RWPE2 (cell line): ENCODE measurements at regions not wholly inside any gene's neighbourhood (a gene's known extent, or its start where the extent isn't known, plus 50 kb on each side); places are given as distances from the start of the nearest gene placed in this dataset.

Experiments used
- ATAC-seq: fragments of 200-7000 bp; cut with Tn5 transposase; 3 replicates; pipeline ENCODE4 v1.9.1; 2021; ENCODE audit warnings: low read depth
- DNase-seq: peaks from one replicate; pipeline ENCODE4 v3.0.0-alpha.2; 2020; ENCODE audit warnings: low spot score
- H3K27ac ChIP-seq: fragments of 450-650 bp; 2 replicates; pipeline ENCODE4 v1.5.1; 2017; ENCODE audit warnings: mild to moderate bottlenecking; ENCODE audit not compliant: poor library complexity, severe bottlenecking
- H3K27me3 ChIP-seq: fragments of 250-450 bp; sonication (Bioruptor Pico); 2 replicates; pipeline ENCODE4 v1.5.1; 2021; ENCODE audit warnings: mild to moderate bottlenecking, moderate library complexity; ENCODE audit not compliant: insufficient read depth, poor library complexity, severe bottlenecking
- H3K36me3 ChIP-seq: fragments of 250-450 bp; sonication (Bioruptor Pico); 2 replicates; pipeline ENCODE4 v1.5.1; 2020; ENCODE audit warnings: low read depth, mild to moderate bottlenecking, moderate library complexity
- H3K4me1 ChIP-seq: fragments of 250-450 bp; sonication (Bioruptor Pico); 2 replicates; pipeline ENCODE4 v1.5.1; 2021; ENCODE audit warnings: mild to moderate bottlenecking, moderate library complexity; ENCODE audit not compliant: insufficient read depth, poor library complexity, severe bottlenecking
- H3K4me3 ChIP-seq: fragments of 250-450 bp; sonication (Bioruptor Pico); 2 replicates; pipeline ENCODE4 v1.5.1; 2021; ENCODE audit warnings: mild to moderate bottlenecking, moderate library complexity; ENCODE audit not compliant: severe bottlenecking
- H3K9me3 ChIP-seq: fragments of 250-450 bp; sonication (Bioruptor Pico); 2 replicates; pipeline ENCODE4 v1.5.1; 2021; ENCODE audit warnings: mild to moderate bottlenecking, moderate library complexity; ENCODE audit not compliant: severe bottlenecking
- TF ChIP-seq, protein P1 (sequence below): fragments of 450-650 bp; IDR thresholded peaks from one replicate; pipeline ENCODE4 v1.5.1; 2017; ENCODE audit warnings: mild to moderate bottlenecking, moderate library complexity; ENCODE audit not compliant: poor library complexity, severe bottlenecking

- no peak for ATAC-seq
- TF ChIP-seq, protein P1, sequence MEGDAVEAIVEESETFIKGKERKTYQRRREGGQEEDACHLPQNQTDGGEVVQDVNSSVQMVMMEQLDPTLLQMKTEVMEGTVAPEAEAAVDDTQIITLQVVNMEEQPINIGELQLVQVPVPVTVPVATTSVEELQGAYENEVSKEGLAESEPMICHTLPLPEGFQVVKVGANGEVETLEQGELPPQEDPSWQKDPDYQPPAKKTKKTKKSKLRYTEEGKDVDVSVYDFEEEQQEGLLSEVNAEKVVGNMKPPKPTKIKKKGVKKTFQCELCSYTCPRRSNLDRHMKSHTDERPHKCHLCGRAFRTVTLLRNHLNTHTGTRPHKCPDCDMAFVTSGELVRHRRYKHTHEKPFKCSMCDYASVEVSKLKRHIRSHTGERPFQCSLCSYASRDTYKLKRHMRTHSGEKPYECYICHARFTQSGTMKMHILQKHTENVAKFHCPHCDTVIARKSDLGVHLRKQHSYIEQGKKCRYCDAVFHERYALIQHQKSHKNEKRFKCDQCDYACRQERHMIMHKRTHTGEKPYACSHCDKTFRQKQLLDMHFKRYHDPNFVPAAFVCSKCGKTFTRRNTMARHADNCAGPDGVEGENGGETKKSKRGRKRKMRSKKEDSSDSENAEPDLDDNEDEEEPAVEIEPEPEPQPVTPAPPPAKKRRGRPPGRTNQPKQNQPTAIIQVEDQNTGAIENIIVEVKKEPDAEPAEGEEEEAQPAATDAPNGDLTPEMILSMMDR: no peak
- Histone ChIP-seq H3K9me3 (no peaks in the 10 kb centered on the region), H3K4me3 (no peak overlapping the region), H3K27ac (no peak overlapping the region), H3K36me3 (no peaks in the 10 kb centered on the region), H3K4me1 (no peaks in the 10 kb centered on the region), H3K27me3 (no peaks in the 10 kb centered on the region)
- no peak for DNase-seq
These were observed 345.9 kb upstream of the SMIM30 start for GRCh38 chr7:113464096-113464855.

DNA sequence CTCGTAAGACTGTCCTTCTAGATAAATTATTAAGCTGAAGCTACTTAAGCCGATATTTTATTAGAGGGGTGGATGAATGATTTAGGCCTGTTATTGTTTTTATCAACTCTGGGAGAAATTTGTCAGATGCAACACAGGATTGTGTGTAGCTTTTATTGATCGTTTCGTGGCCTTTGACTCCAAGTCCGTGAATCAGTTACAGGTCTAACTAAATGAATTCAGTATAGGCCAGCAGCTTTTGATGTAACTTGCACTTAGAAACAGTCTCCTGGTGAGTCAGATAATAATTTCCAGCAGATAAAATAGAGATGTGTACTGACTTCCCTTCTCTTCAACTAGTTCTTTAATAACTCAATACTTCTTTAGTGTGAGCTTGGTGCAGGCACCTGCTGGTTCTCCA, 341.7 kb upstream of the SMIM30 start:
- TF ChIP-seq, protein P1: no peak
- Histone ChIP-seq H3K27me3 (no peaks in the 10 kb centered on the region), H3K4me3 (no peak overlapping the region), H3K36me3 (no peaks in the 10 kb centered on the region), H3K27ac (no peak overlapping the region), H3K4me1 (no peaks in the 10 kb centered on the region), H3K9me3 (no peaks in the 10 kb centered on the region)
- no peak for ATAC-seq
- DNase-seq: no peak

GRCh38 chr7:113456533-113456932, 338.2 kb upstream of the SMIM30 start:
- no peak overlapping the region for H3K4me3 ChIP-seq
- no peak for DNase-seq
- no peaks in the 10 kb centered on the region for H3K9me3 ChIP-seq
- TF ChIP-seq, protein P1: no peak
- H3K36me3 ChIP-seq: no peaks in the 10 kb centered on the region
- H3K4me1 ChIP-seq: no peaks in the 10 kb centered on the region
- ATAC-seq: no peak
- H3K27ac ChIP-seq: no peak overlapping the region
- H3K27me3 ChIP-seq: peaks cover 7% of the 10 kb centered on the region

GRCh38 chr7:113454597-113455169, 336.3 kb upstream of the SMIM30 start:
- peaks cover 7% of the 10 kb centered on the region for H3K27me3 ChIP-seq
- no peak for ATAC-seq
- DNase-seq: no peak
- H3K9me3 ChIP-seq: no peaks in the 10 kb centered on the region
- H3K4me3 ChIP-seq: no peak overlapping the region
- H3K36me3 ChIP-seq: no peaks in the 10 kb centered on the region
- H3K4me1 ChIP-seq: no peaks in the 10 kb centered on the region
- TF ChIP-seq, protein P1: no peak
- H3K27ac ChIP-seq: no peak overlapping the region

DNA sequence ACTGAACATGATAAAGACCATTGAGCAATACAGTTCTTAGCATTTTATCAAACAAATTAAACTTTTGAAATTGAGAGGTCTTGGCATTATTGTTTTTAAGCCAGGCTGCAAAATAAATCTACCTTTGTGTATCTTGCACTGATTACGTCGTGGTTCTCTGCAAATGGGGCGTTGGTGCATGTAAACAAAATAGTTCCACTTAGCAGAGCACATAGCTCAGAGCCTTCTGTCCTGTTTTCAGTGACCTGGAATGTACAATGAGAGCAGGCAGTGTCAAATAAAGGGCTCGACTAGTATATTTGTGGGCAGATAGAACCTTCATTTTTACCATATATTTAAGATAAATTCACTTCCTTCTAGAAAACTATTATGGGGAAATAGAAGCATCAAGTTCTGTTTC, 333.9 kb upstream of the SMIM30 start:
- Histone ChIP-seq H3K36me3 (no peaks in the 10 kb centered on the region), H3K27ac (no peak overlapping the region), H3K4me3 (no peak overlapping the region), H3K9me3 (no peaks in the 10 kb centered on the region), H3K27me3 (peaks cover 7% of the 10 kb centered on the region), H3K4me1 (no peaks in the 10 kb centered on the region)
- TF ChIP-seq, protein P1: no peak
- ATAC-seq: no peak
- DNase-seq: no peak
